A673 (cell line): ENCODE measurements at regions not wholly inside any gene's neighbourhood (a gene's known extent, or its start where the extent isn't known, plus 50 kb on each side); places are given as distances from the start of the nearest gene placed in this dataset.

Experiments used
- CTCF ChIP-seq: fragments of 300-800, 200-600 bp; sonication (generic); conservative IDR thresholded peaks from 2 replicates; pipeline ENCODE4 v1.5.1; 2017; ENCODE audit warnings: low read depth, mild to moderate bottlenecking, antibody characterized with exemption, low read length, moderate library complexity, mixed read lengths
- EZH2 ChIP-seq: fragments of 200-600 bp; sonication (generic); IDR thresholded peaks from 2 replicates; pipeline ENCODE4 v1.6.1; 2017; ENCODE audit warnings: borderline replicate concordance, low read depth, mild to moderate bottlenecking, mixed read lengths, antibody characterized with exemption, low read length; ENCODE audit not compliant: poor library complexity, severe bottlenecking

- TF ChIP-seq CTCF = no peak
- no peak for TF ChIP-seq EZH2
Observed at GRCh38 chr9:81474792-81475191, 214.6 kb downstream of the TLE1 start.
